SU-DHL-6 (cell line): ENCODE measurements at regions not wholly inside any gene's neighbourhood (a gene's known extent, or its start where the extent isn't known, plus 50 kb on each side); places are given as distances from the start of the nearest gene placed in this dataset.

Experiments used
- CTCF ChIP-seq: fragments of 200-600 bp; sonication (generic); IDR thresholded peaks from one replicate; pipeline ENCODE4 v1.5.1; 2017; ENCODE audit warnings: antibody characterized with exemption, mild to moderate bottlenecking, low read length, moderate library complexity; ENCODE audit not compliant: insufficient read depth, poor library complexity, severe bottlenecking
- EZH2phosphoT487 ChIP-seq: fragments of 200-600 bp; sonication (generic), shearing (Covaris generic); conservative IDR thresholded peaks from 2 replicates; pipeline ENCODE4 v1.6.1; 2018; ENCODE audit warnings: mild to moderate bottlenecking, antibody characterized with exemption, low read length, moderate library complexity, mixed read lengths

DNA sequence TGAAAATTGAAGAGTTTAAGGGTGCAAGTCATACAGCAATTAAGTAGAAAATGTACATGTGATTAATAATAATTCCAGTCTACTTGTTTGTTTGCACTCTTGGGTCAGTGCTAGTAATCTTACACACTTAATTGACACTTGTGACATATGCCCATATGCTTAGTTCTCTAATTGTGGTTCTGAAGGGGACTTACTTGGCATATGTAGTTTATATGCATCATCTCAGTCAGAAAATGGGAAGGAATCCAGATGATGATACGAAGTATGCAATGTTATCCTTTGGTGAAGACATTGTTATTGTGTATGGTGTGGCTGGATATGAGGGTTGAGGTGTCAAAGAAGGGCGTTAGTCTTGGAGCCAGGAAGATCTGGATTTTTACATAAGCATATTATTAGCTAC, 193.5 kb upstream of the HDAC9 start:
- TF ChIP-seq CTCF (no peak), EZH2phosphoT487 (no peak)
